Limb (tissue), 2 donors: ENCODE measurements at regions not wholly inside any gene's neighbourhood (a gene's known extent, or its start where the extent isn't known, plus 50 kb on each side); places are given as distances from the start of the nearest gene placed in this dataset.

Experiments used
- DNase-seq, 2 donors: peaks; one replicate each; pipeline ENCODE4 v3.0.0-alpha.2; 2016; ENCODE audit errors: extremely low spot score in 2 of 2

GRCh38 chr2:215506604-215506990 is 70.7 kb upstream of the FN1 start:
- no peak for DNase-seq

DNA sequence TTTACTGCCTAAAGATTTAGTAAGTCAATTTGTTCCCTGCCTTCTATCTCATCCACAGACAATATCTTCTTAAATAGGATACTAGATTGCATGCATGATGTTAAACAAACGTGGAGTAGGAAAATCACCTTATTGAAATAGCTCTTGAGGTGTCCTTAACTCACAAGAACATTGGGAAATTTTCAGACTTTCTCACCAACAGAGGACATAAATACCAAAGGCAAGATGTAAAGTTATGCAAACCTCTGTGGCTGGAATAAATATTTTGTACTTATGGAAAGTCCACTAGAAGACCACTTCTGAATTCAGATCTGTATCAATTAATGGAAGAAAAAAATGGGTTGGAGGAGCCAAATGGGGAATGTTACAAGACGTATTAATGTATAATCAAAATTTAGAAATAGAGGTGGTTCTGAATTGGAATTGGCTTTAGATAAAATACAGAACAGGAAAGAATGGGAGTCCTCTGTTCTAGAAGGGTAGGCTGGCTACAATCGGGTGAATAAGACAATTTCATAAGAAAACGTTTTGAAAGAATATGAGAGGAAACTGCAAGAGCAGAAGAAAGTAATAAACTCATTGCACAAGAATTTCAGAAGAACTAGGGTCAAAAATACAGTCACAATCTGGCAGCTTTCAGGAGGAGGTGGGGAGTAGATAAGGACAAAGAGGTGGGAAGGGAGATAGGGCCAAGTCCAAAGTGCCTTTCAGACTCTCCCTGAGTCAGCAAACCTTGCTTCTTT is 69.3 kb upstream of the FN1 start:
- no peak for DNase-seq

GRCh38 chr2:215504547-215504946 is 68.7 kb upstream of the FN1 start:
- DNase-seq: no peak

DNA sequence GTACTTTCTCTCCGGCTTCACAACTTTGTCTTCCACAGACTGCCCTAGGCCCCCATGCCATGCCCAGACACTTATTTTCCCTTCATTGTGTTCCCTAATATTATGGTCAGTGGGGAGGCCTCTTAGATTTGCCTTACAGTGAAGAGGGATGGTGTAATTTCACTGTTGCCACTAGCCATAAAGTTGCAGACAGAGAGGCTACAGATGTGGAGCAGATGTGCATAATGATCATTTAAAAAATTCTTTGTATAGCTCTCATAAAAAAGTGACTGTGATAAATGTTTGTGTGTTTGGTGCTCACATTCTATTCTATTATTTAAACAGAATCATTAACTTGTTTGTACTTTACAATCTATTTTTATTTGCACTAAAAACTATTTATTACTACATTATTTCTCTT is 67.5 kb upstream of the FN1 start:
- no peak for DNase-seq

DNA sequence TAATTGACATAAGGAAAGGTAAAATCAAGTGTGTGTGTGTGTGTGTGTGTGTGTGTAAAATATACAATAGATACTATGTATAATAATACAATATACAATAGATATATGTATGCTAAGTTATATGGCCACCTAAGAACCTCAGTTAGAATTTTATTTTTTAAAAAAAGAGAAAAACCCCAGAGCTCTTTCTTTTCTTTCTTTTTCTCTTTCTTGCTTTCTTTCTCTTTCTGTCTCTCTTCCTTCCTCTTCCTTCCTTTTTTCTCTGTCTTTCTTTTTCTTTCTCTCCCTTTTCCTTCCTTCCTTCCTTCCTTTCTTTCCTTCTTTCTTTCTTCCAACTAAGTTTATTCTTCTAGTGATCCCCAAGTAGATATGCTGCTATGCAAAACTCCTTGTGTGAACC is 64.6 kb upstream of the FN1 start:
- DNase-seq: no peak

DNA sequence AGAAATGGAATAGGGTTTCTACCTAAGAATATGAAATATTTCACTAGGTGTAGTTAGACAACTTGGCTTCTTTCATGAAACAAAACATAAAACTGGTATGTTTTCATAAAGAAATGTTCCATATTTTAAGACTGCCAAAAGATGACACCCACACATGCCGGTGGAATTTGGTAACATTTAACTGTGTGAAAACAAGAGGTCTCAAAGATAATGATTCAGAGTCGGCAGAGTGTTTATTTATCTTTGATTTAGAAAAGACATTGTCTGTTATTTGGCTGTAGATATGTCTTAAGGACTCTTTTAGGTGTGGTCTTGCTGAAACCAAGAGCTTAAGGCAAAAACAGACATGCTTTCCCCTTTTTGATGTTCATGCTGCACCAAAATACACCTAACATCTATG is 63.5 kb upstream of the FN1 start:
- no peak for DNase-seq

GRCh38 chr2:215498431-215498830 is 62.6 kb upstream of the FN1 start:
- no peak for DNase-seq

DNA sequence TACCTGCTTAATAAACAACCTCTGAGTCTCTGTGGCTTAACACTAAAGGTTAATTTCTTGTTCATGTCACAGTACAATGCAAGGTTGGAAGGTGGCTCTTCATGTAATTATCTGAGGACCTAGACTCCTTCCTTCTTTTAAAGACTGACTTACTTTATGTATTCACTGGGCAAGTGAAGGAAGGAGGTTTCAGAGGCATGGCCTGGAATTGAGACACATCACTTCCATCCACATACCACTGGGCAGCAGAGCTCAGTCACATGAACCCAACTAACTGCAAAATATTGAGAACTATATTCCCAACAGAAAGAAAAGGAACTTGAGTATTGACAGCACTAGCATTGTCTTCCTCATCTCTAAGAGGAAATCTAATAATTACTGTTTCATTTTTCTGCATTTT is 57.5 kb upstream of the FN1 start:
- DNase-seq: no peak

- no peak for DNase-seq
Observed at GRCh38 chr2:215489288-215489848, 53.5 kb upstream of the FN1 start.

GRCh38 chr2:215487002-215487372 is 51.1 kb upstream of the FN1 start:
- DNase-seq: no peak

GRCh38 chr2:215486291-215487001 is 50.6 kb upstream of the FN1 start:
- no peak for DNase-seq
